ENCODE measurements at regions not wholly inside any gene's neighbourhood (a gene's known extent, or its start where the extent isn't known, plus 50 kb on each side); places are given as distances from the start of the nearest gene placed in this dataset.
A peak's percentile ranks its signal among the peaks of the same experiment; 100 is the strongest.

DNA sequence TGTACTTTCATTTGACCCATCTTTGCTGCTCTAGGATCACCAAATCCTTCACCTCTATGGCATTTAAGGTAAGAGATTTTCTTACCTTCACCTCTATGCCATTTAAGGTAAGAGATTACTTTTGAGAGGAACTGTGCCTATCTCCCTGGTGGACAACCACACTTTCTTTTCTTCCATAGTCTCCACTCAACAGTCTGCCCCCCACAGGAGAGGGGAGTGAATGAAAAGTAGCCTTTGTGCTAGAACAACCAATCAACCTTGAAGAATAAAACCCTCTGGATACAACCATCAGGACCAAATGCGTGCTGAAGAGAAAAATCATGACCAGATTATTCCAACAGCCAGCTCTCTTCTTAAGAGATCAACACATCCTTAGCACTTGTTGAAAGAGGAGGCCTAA lies 258.6 kb upstream of the TMPO start:
- H3K4me3 Mint-ChIP-seq, result no peak overlapping the region
- DNase-seq (no peak), ATAC-seq (replicated peaks) (no peak)
- no peaks in the 10 kb centered on the region for H3K9me3 Mint-ChIP-seq
- H3K27ac Mint-ChIP-seq, result no peak overlapping the region
- peaks cover 0 to 5% of the 10 kb centered on the region in 2 donors for H3K27me3 Mint-ChIP-seq
- H3K36me3 Mint-ChIP-seq, result no peaks in the 10 kb centered on the region
- no peaks in the 10 kb centered on the region for H3K4me1 Mint-ChIP-seq

DNA sequence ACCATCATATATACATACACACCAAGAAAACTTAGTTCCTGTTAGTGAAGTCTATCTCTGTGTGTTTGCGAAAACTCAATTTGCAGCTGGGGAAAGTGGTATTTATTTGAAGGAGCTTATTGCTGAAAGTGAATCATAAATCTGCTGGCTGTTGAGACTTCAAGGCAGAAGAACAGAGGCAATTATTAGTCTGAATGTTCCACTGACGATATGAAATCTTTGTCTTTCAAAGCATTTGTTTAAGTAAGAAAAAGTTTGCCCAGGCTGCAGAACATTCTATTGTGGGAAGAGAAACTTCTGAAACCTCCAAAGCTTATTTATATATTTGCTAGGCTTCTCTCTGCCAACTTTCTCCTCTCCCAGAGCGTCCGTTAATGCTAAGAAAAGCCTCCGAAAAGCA lies 255.7 kb upstream of the TMPO start:
- no peaks in the 10 kb centered on the region for H3K4me1 Mint-ChIP-seq
- peaks cover 7 to 14% of the 10 kb centered on the region in 2 donors for H3K27me3 Mint-ChIP-seq
- no peaks in the 10 kb centered on the region for H3K36me3 Mint-ChIP-seq
- no peak overlapping the region for H3K27ac Mint-ChIP-seq
- no peak overlapping the region for H3K4me3 Mint-ChIP-seq
- ATAC-seq (replicated peaks) (no peak), DNase-seq (no peak)
- H3K9me3 Mint-ChIP-seq, result no peaks in the 10 kb centered on the region

DNA sequence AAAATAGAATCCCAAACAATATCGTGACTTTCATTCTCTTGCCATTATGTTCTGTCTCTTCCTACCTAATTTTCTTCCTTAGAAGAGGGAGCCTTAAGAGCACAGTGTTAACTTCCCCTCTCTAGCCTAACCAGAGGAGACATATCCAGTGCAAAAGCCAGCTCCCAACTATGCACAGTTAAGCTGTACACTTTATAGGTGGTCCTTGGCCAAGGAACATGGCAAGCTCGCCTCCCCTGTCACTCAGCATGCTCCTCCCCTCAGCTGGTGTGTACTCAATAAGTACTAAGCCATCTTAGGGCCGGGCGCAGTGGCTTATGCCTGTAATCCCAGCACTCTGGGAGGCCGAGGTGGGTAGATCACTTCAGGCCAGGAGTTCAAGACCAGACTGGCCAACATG lies 255.1 kb upstream of the TMPO start:
- Mint-ChIP-seq H3K36me3 (no peaks in the 10 kb centered on the region), H3K27ac (no peak overlapping the region), H3K27me3 (peaks cover 8 to 14% of the 10 kb centered on the region in 2 donors), H3K9me3 (no peaks in the 10 kb centered on the region), H3K4me3 (no peak overlapping the region), H3K4me1 (no peaks in the 10 kb centered on the region)
- DNase-seq (no peak), ATAC-seq (replicated peaks) (no peak)

DNA sequence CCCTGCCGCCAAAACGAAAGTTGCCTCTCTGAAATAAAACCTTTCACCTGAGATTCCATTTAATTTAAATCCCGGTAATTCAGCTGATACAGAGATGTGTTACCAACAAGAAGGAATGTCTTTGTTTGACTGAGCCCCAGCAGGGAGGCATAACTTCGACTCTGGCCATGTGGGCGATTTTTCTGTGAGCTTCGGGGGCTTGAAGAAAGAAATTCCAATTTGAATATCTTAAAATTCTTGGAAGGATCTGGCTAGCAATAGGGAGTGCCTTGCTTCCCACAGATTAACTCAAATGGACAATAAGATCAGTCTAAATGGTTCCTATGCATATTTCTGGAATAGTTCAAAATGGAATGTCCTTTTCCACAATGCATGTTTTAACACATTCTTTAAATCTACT lies 252.5 kb upstream of the TMPO start:
- Mint-ChIP-seq H3K27me3 (peaks cover 15 to 19% of the 10 kb centered on the region in 2 donors), H3K4me1 (no peaks in the 10 kb centered on the region), H3K9me3 (peaks cover 1 to 6% of the 10 kb centered on the region in 2 donors), H3K4me3 (no peak overlapping the region), H3K36me3 (peaks cover under 1 to 1% of the 10 kb centered on the region in 2 donors), H3K27ac (no peak overlapping the region)
- DNase-seq (no peak), ATAC-seq (replicated peaks) (no peak)

DNA sequence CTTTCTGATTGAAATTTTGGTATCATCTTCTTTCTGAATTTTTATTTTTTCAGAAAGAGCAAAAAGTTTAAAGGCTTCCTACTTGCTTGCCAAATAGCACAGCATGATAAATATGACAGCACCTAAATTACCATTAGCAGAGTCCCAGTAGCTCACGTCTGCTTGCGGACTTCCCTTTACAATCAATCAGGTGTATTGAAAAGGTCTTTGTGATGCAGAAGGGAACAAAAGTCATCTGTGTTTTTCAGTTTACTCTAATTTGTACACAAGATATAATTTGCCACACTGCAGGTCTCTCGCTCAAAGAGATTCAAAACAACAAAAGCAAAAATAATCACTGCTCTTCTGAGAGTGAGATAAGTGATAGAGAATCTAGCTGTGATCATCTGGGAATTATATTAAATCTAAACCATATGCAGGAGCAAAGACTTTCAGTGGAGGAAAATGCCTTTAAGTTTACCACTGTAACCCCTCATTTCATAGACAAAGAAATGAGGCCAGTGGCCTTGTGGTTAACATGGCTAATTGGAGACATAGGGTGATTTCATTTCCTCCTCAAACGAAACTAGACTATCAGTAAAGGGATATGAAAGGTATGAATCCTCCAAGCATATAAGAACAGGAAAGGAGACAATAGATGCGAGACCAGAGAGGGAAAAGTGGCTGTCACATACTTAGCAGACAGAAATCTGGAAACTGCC lies 240.8 kb upstream of the TMPO start:
- peaks cover 2 to 4% of the 10 kb centered on the region in 2 donors for H3K9me3 Mint-ChIP-seq
- no peaks in the 10 kb centered on the region for H3K36me3 Mint-ChIP-seq
- H3K4me1 Mint-ChIP-seq, result peaks cover 8% of the 10 kb centered on the region in 2 donors
- DNase-seq (no peak), ATAC-seq (replicated peaks) (peak; percentile 92 to 98)
- H3K27me3 Mint-ChIP-seq, result peaks cover 4 to 5% of the 10 kb centered on the region in 2 donors
- no peak overlapping the region for H3K4me3 Mint-ChIP-seq
- H3K27ac Mint-ChIP-seq, result no peak overlapping the region

DNA sequence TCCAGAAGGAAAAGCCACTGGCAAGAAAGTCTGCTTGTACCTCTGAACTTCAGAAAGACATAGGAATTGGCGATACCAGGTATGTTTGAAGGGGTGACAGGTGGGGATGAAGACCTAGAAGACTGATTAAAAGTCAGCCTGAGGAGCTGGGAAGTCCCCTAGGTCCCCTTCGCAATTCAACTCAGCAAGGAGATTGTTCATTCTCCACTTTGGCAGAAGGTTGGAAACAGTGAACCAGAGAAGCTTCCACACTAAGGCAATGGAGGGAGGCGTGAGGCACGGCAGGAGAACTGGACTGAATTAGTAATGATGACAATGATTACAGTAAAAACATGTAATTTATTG lies 240.3 kb upstream of the TMPO start:
- DNase-seq (peak; percentile 2), ATAC-seq (replicated peaks) (peak; percentile 61 to 72)
- no peak overlapping the region for H3K4me3 Mint-ChIP-seq
- H3K36me3 Mint-ChIP-seq, result no peaks in the 10 kb centered on the region
- no peak overlapping the region for H3K27ac Mint-ChIP-seq
- peaks cover 8% of the 10 kb centered on the region in 2 donors for H3K4me1 Mint-ChIP-seq
- H3K9me3 Mint-ChIP-seq, result peaks cover 0 to 2% of the 10 kb centered on the region in 2 donors
- H3K27me3 Mint-ChIP-seq, result no peaks in the 10 kb centered on the region

DNA sequence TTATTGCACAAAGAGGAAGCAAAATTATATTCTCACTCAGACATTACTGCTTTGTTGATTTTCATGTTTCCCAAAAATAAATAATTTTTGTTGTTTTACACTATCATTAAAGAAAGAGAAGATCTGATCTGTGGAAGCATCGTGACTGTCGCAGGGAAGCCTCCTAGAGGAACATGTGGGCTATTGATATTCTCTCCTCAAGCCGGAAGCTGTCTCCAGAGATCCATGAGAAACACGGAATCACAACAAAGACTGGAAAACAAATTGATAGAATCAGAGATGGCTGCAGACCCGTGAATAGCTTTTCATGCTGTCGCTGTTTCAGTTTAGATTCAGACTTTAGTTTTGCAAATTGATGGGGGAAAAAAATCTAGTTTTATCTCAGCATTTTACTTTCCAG lies 235.2 kb upstream of the TMPO start:
- ATAC-seq (replicated peaks) (no peak), DNase-seq (no peak)
- Mint-ChIP-seq H3K27me3 (peaks cover 0 to 16% of the 10 kb centered on the region in 2 donors), H3K27ac (no peak overlapping the region), H3K4me1 (peaks cover under 1 to 2% of the 10 kb centered on the region in 2 donors), H3K4me3 (no peak overlapping the region), H3K9me3 (no peaks in the 10 kb centered on the region), H3K36me3 (no peaks in the 10 kb centered on the region)

DNA sequence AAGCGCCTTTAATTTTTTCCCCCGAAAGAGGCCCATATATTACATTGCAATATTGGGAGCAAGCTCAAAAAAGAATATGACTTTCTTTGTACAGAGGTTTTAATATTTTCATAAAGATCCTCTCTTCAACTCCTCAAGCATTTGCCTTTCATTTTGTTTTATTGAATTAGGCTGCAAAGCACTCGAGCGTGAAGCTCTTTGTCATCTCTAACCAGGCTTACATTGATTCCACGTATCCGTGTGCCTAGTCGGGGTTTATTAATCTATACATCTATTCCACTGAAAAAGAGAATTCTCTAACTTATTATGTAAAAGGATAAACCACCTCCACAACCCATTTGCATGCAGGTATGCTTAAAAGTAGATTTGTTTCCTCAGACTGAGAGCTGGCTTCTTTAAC lies 234.8 kb upstream of the TMPO start:
- Mint-ChIP-seq H3K4me1 (no peaks in the 10 kb centered on the region), H3K27me3 (peaks cover under 1 to 16% of the 10 kb centered on the region in 2 donors), H3K4me3 (no peak overlapping the region), H3K9me3 (no peaks in the 10 kb centered on the region), H3K27ac (no peak overlapping the region), H3K36me3 (no peaks in the 10 kb centered on the region)
- DNase-seq (no peak), ATAC-seq (replicated peaks) (no peak)

DNA sequence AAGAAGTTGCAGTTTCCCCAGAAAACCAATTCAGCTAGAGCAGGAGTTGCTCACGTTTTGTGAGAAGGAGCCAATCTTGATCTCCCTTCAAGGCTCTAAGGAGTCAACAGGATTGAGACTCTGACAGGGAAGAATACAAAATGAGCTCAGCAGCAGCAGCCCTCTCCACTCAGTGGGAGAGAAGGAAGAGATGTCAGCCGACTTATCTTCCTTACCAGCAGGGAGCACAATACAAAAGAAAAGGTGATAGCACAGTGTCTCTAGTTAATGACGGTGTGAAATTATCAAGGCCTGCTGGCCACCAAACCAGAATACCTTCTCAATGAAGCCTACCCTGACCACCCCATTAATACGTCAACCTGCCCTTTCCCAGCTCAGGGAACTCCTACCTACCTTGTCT lies 223.6 kb upstream of the TMPO start:
- H3K4me1 Mint-ChIP-seq, result no peaks in the 10 kb centered on the region
- no peaks in the 10 kb centered on the region for H3K36me3 Mint-ChIP-seq
- ATAC-seq (replicated peaks) (no peak), DNase-seq (no peak)
- H3K4me3 Mint-ChIP-seq, result no peak overlapping the region
- no peaks in the 10 kb centered on the region for H3K9me3 Mint-ChIP-seq
- no peak overlapping the region for H3K27ac Mint-ChIP-seq
- H3K27me3 Mint-ChIP-seq, result peaks cover 8 to 24% of the 10 kb centered on the region in 2 donors

DNA sequence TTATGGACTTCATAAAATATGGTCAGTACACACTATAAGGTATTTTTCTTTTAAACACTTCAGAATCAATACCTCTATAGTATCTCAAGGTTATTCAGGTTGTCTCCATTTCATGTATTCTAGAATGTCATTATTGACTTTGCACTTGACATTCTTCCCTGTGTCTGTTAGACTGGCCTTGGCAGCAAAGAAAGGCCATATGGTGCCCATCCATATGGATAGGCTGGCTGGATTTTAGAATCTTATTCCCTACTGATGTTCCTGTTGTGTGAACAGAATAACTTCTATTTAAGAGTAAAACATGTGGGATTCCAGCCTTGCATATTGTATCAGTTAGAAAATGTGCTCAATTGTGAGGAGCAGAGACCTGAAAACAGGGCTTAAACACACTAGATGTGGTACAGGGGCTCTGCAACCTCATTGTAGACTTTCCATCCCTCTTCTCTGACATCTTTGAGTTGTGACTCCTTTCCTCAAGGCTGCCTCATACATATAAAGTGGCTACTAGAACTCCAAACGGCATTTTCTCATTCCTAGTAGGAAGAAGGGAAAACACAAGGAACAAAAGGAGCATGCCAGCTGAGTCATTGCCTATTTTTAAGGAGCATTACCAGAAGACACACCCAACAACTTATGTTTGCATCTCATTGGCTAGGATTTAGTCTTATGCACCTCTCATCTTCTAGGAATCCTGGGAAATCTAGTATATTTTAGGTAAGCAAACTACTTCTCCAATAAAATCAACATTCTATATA lies 221.2 kb upstream of the TMPO start:
- peaks cover 8 to 14% of the 10 kb centered on the region in 2 donors for H3K27me3 Mint-ChIP-seq
- no peaks in the 10 kb centered on the region for H3K36me3 Mint-ChIP-seq
- H3K4me1 Mint-ChIP-seq, result no peaks in the 10 kb centered on the region
- DNase-seq (no peak), ATAC-seq (replicated peaks) (no peak)
- H3K27ac Mint-ChIP-seq, result no peak overlapping the region
- H3K9me3 Mint-ChIP-seq, result no peaks in the 10 kb centered on the region
- H3K4me3 Mint-ChIP-seq, result no peak overlapping the region

DNA sequence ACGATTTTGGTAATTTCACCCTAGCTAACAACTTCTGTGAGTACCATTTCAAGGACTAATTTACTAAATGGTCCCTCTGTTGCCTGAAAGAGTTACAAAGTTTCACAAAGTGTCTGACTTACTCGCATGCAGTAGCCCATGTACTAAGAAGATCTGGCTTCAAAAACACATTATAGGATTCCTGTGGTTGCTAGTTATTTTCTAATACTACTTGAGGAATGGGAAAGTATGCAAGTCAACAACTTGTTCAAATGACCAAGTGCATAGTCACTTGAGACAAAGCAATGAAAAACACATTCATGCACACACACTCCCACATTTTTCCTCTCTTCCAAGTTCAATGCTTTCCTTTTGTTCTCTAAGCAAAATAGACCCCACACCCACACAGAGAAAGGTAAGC lies 219.7 kb upstream of the TMPO start:
- H3K27me3 Mint-ChIP-seq, result peaks cover 8 to 9% of the 10 kb centered on the region in 2 donors
- no peak for ATAC-seq (replicated peaks)
- H3K36me3 Mint-ChIP-seq, result no peaks in the 10 kb centered on the region

DNA sequence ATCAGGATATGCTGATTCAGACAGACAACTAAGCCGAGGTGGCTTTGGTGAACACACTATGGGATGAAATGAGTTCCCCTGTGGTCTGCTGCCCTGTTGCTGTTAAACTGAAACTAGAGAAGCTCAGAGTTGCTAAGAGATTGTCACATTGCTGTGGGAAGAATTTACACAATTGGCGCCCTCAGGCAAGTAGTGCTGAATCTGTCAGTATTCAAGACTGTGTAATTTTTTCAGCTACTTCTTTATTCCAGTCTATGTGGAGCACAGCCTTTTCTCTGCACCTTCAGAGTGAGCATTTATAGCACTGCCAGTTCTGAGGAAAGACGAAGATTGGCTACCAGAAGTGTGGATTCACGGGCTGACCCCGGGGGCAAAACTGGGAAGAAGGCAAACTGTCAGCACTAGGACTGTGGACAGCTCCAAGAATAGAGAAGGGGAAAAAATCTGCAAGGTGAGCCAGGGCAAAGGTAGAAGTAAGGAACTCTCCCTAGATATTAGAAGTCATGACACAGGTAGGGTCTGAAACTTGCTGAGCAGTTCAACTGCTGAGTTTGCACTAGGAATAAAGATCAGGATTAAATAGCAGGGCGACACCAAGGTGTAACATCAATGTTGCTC lies 218.8 kb upstream of the TMPO start:
- H3K27me3 Mint-ChIP-seq, result peaks cover 8 to 9% of the 10 kb centered on the region in 2 donors
- no peak overlapping the region for H3K4me3 Mint-ChIP-seq
- no peak for ATAC-seq (replicated peaks)
- H3K4me1 Mint-ChIP-seq, result no peaks in the 10 kb centered on the region
- no peaks in the 10 kb centered on the region for H3K36me3 Mint-ChIP-seq
- DNase-seq, result no peak
- no peaks in the 10 kb centered on the region for H3K9me3 Mint-ChIP-seq
- H3K27ac Mint-ChIP-seq, result no peak overlapping the region

More for the DNA sequence above, 219.7 kb upstream of the TMPO start:
- Mint-ChIP-seq H3K9me3 (no peaks in the 10 kb centered on the region), H3K27ac (no peak overlapping the region), H3K4me3 (no peak overlapping the region), H3K4me1 (no peaks in the 10 kb centered on the region)
- no peak for DNase-seq

DNA sequence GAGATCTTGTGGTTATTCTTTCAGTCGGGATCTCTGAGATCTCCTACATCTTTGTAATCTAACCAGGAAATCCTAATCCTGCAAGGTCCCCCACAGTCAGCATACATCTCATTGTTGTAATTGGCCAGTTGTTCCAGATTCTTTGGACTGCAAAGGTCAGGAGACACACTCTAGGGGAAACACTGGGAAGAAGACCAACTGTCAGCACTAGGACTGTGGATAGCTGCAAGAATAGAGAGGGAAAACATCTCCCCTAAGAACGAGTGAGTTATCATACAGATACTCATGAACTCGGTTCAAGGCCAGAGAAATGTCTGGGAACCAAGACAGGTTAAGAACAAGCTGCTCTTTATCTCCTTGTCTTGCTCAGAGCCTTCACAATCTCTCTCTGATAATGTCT lies 217.9 kb upstream of the TMPO start:
- no peak for ATAC-seq (replicated peaks)
- H3K9me3 Mint-ChIP-seq, result no peaks in the 10 kb centered on the region

DNA sequence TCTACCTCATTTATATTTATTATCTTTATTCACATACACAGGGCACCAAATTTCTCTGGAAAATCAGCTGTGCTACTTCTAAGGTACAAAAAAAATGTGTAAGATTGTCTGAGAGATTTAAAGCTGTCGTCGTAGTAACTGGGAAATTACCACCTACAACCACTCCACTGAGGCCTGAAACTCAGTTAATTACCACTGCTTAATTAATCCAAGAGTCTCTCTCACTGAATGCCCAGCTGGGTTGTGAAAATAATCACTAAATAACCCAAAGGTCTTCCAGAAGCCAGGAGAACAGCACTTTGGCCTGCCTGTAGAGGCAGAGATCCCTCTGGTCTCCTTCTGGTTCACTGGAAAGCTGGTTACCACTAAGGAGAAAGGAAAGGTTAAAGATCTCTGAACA lies 207.2 kb upstream of the TMPO start:
- DNase-seq (no peak), ATAC-seq (replicated peaks) (no peak)
- no peaks in the 10 kb centered on the region for H3K36me3 Mint-ChIP-seq
- H3K4me3 Mint-ChIP-seq, result no peak overlapping the region
- peaks cover 0 to 2% of the 10 kb centered on the region in 2 donors for H3K9me3 Mint-ChIP-seq
- H3K27me3 Mint-ChIP-seq, result peaks cover 8 to 12% of the 10 kb centered on the region in 2 donors
- H3K27ac Mint-ChIP-seq, result no peak overlapping the region
- no peaks in the 10 kb centered on the region for H3K4me1 Mint-ChIP-seq

More for the DNA sequence above, 217.9 kb upstream of the TMPO start:
- Mint-ChIP-seq H3K4me1 (no peaks in the 10 kb centered on the region), H3K27ac (no peak overlapping the region), H3K4me3 (no peak overlapping the region), H3K36me3 (no peaks in the 10 kb centered on the region), H3K27me3 (peaks cover 6% of the 10 kb centered on the region in 2 donors)
- no peak for DNase-seq

All from stimulated activated naive B cell treated with anti-CD40 and anti-IgM and Interleukin-4, amounts not matched to agents 10 μg/mL and 1 μg/mL and 100 μg/mL, for 72 hours (primary cell).